ENCODE measurements at regions not wholly inside any gene's neighbourhood (a gene's known extent, or its start where the extent isn't known, plus 50 kb on each side); places are given as distances from the start of the nearest gene placed in this dataset.

DNA sequence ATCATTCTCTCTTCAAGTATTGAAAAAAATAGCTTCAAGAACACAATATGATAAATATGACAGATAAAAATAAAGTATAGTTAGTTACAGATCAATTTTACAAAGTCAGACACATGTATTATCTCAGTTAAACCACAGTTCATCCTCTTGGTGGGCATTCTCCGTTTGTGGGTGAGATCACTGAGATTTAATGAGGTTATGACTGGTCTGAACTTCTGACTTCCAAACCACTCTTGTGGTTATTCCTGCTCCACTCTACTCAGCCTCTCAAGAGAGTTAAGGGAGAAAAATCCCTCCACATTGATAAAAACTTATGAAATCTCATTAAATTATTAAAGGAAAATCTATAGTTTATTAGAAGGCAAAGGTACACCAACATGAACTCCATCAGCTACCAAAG, 229.9 kb upstream of the LRTM1 start:
- DNase-seq (ENCODE audit: low read depth): no peak
- H3K4me3 ChIP-seq (ENCODE audit: low read depth, low read length): no peak overlapping the region
- TF ChIP-seq, protein P1, sequence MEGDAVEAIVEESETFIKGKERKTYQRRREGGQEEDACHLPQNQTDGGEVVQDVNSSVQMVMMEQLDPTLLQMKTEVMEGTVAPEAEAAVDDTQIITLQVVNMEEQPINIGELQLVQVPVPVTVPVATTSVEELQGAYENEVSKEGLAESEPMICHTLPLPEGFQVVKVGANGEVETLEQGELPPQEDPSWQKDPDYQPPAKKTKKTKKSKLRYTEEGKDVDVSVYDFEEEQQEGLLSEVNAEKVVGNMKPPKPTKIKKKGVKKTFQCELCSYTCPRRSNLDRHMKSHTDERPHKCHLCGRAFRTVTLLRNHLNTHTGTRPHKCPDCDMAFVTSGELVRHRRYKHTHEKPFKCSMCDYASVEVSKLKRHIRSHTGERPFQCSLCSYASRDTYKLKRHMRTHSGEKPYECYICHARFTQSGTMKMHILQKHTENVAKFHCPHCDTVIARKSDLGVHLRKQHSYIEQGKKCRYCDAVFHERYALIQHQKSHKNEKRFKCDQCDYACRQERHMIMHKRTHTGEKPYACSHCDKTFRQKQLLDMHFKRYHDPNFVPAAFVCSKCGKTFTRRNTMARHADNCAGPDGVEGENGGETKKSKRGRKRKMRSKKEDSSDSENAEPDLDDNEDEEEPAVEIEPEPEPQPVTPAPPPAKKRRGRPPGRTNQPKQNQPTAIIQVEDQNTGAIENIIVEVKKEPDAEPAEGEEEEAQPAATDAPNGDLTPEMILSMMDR (conservative IDR thresholded peaks at IDR 0.05; ENCODE audit: low read depth, low read length): no peak

DNA sequence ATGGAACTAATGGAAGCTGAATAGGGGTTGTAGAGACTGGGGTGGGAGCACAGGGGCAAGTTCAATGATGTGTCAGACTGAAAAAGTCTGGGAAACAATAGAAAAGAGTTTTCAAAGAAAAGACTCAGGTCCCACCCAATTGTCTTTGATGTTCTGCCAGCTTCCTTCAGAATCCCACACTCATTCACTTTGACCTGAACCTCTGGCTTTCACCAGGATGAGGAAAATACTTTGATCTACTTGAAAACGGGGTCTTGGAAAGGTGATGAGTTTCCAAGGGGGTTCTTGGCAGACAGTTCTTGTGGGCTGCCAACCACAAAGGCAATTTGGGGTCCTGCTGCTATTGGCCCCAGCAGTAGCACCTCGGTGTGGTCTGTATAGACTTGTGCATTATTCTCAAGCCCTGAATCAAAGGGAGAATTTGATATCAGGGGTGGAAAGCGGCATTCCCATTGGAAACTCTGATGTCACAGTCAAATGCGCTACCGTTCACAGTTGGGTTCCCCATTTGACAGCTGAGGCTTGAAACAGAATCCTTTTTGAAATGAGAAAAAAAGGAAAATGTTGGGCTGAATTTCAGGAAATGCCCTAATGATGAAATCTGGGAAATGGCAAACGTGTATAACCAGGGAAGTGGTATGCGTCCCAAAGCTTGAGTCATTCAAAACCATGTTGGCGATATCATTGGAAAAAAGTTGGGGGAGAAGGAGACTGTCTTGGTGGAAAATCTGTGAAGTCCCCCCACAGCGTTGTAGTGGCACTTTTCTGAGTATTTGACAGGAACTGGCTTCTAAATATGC, 229.2 kb upstream of the LRTM1 start:
- DNase-seq (ENCODE audit: low read depth): no peak
- H3K4me3 ChIP-seq (ENCODE audit: low read depth, low read length): no peak overlapping the region
- TF ChIP-seq, protein P1 (conservative IDR thresholded peaks at IDR 0.05; ENCODE audit: low read depth, low read length): no peak

DNA sequence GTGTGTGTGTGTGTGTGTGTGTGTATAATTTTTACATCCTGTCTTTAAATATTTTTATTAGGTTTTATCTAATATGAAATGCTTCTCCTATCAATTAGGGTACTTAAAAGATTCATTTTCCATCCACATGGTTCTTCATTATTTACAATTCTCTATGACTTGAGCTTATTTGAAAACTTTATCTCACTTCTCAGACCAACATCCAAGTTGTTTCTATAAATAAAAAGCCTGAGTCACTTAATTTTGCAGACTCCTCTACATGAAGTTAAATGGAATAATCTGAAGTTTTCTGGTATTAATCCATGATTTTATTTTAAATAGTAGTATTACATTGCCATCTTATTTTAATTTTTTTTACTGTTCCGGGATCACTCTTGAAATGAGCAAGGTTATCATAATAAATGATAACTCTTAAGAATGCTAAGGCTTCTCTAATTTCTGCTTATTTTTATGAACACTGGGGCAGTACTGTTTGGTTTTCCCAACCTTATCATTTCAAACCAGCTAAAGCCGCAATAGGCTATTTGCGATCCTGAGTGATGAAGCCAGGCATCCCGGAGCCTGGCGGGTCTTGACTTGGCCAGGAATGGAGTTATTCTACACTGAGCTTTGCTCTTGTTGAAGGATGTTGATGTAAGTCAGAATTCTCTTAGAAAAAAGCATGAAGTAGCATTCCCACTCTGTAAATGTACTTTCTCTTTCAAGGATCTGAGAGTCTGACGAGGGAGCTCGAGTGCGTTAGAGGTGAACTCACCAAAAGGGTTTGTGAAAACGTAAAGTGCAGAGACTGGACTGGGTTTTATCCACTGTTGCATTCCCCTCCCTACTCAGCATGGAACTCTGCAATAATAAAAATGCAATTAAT, 220.2 kb upstream of the LRTM1 start:
- no peak for DNase-seq (ENCODE audit: low read depth)
- H3K4me3 ChIP-seq (ENCODE audit: low read depth, low read length): no peak overlapping the region
- TF ChIP-seq, protein P1 (conservative IDR thresholded peaks at IDR 0.05; ENCODE audit: low read depth, low read length): no peak

DNA sequence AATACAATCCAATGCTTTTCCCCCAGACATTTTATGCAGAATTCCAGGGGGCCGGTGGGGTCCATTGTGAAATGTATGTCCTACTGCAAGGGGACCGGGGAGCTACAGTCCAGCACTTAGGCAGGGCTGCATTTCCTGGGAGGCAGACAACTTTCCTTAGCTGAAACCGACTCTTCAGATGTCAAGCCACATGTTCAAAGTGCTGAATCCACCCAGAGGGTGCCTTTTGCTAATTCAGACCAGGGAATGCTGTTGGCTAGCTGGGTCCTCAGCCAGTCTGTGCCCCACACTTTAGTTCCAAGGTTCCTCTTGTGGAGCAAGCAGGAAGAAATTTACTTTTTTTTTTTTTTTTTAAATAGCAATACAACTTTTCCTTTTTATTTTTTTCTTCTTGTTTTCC, 219.5 kb upstream of the LRTM1 start:
- TF ChIP-seq, protein P1 (conservative IDR thresholded peaks at IDR 0.05; ENCODE audit: low read depth, low read length): no peak
- no peak overlapping the region for H3K4me3 ChIP-seq (ENCODE audit: low read depth, low read length)
- DNase-seq (ENCODE audit: low read depth): no peak

DNA sequence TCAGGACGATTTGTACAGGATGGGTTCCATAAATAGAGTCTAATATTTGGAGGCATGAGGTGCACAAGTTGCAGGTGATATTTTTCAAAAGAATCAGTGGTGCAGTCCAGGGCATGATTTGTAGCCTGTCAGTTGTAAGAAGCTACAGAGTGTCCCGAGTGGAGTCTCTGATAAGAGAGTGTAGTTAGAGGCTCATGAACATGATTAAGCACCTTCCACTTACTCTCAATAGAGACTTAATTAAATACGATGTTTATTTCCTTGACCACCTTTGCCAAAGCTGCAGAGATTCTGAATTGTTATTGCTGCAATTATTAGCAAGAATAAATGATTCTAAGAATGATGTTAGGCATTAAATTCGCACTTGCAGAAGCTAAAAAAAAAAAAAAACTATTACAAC, 218.4 kb upstream of the LRTM1 start:
- no peak overlapping the region for H3K4me3 ChIP-seq (ENCODE audit: low read depth, low read length)
- TF ChIP-seq, protein P1 (conservative IDR thresholded peaks at IDR 0.05; ENCODE audit: low read depth, low read length): no peak

DNA sequence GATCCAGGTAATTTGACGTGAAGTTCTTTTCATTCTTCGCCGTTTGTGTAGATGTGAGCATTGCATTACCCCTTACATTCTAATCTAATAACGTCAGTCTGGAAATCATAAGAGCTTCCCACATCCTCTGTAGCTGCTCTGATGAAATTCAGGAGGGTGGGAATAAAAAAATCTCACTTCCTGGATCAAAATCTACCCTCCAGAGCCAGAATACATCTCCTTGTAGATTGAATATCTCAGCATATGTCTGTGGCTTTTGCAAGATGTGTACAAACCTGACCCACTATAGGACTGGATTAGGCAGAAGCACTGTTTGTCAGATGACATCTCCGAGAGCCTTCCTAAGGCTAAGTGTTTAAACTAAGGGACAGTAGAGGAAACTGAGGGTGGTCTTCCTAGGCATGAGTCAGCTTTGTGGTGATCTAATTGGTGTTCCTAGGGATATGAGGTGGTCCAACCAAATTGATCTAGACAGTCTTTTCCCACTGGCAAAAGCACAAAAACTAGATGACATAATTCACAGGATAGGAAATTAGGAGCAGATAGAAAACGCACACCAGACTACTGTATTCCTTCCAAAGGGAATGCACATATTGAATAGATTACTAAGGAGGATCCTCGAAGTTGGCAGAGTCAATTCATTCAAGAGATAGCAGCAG, 216.3 kb upstream of the LRTM1 start:
- TF ChIP-seq, protein P1 (conservative IDR thresholded peaks at IDR 0.05; ENCODE audit: low read depth, low read length): no peak
- no peak overlapping the region for H3K4me3 ChIP-seq (ENCODE audit: low read depth, low read length)
- no peak for DNase-seq (ENCODE audit: low read depth)

More for the DNA sequence above, 218.4 kb upstream of the LRTM1 start:
- no peak for DNase-seq (ENCODE audit: low read depth)
